ENCODE measurements at regions not wholly inside any gene's neighbourhood (a gene's known extent, or its start where the extent isn't known, plus 50 kb on each side); places are given as distances from the start of the nearest gene placed in this dataset.

DNA sequence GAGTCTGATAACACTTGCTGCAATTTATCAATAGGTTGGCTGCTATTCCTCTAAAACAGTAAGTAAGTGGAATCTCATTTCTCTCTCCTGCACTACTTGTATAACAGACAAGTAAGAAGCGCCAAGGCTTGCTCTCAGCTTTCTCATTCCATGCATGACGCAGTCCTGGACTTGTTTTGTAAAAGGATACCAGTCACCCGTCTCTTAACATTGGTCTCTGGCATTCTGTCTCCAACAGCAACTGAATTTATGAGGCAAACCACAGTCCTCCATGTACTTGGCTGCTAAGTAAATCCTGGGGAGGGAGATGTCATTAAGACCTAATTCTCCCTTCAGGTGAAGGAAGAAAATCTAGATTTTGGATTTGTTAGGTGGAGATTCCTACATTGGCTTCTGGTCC lies 115.4 kb downstream of the OPN5 start:
- WGBS, 2 donors (ENCODE audit: extremely low coverage in 2 of 2, insufficient read length in 2 of 2, insufficient replicate concordance in 1 of 2): no CpG with 5 or more reads among the region's 3 CpGs

DNA sequence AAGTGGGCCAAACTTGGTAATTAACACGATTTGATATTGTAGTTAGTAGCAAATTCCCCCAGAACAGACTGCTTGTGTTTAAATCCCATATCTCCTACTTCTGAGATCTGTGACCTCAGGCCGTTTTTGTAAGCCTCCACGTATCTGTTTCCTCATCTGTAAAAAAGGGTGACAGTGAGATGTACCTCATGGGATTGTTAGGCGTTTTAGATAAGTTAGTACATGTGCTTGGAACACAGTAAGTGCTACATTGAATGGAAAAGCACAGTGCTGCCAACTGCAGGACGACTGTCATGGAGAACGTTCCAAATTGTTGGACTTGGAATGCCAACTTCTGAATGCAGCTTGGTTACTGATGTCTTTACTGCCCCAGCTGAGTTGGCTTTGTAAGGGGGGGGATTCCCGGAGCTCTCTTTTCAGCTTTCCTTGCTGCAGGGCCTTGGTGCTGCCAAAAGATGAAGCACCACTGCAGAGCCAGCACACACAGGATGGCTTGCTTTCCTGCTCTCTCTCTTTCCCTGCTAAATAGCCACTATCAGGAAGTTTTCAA lies 108.6 kb downstream of the OPN5 start:
- Histone ChIP-seq H3K36me3 (replicated peaks in 1 of 2; ENCODE audit: control insufficient read depth in 2 of 2, insufficient read depth in 2 of 2, low read length in 2 of 2) (no peaks in the 10 kb centered on the region), H2BK15ac (ENCODE audit: low read length) (no peak overlapping the region), H3K14ac (ENCODE audit: low read length) (no peak overlapping the region), H2AFZ (ENCODE audit: low read length) (no peak overlapping the region), H3K18ac (ENCODE audit: low read length) (no peak overlapping the region), H4K8ac (ENCODE audit: low read depth, low read length) (no peak overlapping the region), H2AK5ac (ENCODE audit: low read depth, low read length) (no peak overlapping the region), H3K4me2 (ENCODE audit: insufficient read depth, low read length, poor library complexity, severe bottlenecking) (no peak overlapping the region), H3K9me3 (replicated peaks in 1 of 2; ENCODE audit: control insufficient read depth in 2 of 2, insufficient read depth in 1 of 2, low read depth in 1 of 2, low read length in 2 of 2) (no peaks in the 10 kb centered on the region), H2BK5ac (ENCODE audit: low read length) (no peak overlapping the region), H3K4me3 (ENCODE audit: low read length in 2 of 2) (no peak overlapping the region), H3K27ac (replicated peaks; ENCODE audit: low read length) (no peak overlapping the region), H3K4me1 (ENCODE audit: control insufficient read depth in 2 of 2, insufficient read depth in 1 of 2, low read depth in 1 of 2, low read length in 2 of 2) (no peaks in the 10 kb centered on the region), H4K91ac (ENCODE audit: low read depth, low read length, poor library complexity) (no peak overlapping the region), H2BK120ac (ENCODE audit: low read depth, low read length) (no peak overlapping the region), H2BK12ac (ENCODE audit: low read length) (no peak overlapping the region), H3K9ac (ENCODE audit: low read depth, low read length, poor library complexity) (no peak overlapping the region), H3K4ac (ENCODE audit: low read length) (no peak overlapping the region), H3K23ac (ENCODE audit: low read depth, low read length, poor library complexity) (no peak overlapping the region), H3K27me3 (ENCODE audit: control insufficient read depth in 3 of 3, insufficient read depth in 3 of 3, low read depth in 1 of 3, low read length in 3 of 3) (no peaks in the 10 kb centered on the region), H3K79me1 (ENCODE audit: low read depth, low read length) (no peaks in the 10 kb centered on the region)
- no peak for DNase-seq (ENCODE audit: low spot score)
- no CpG with 5 or more reads among the region's 7 CpGs for WGBS, 2 donors (ENCODE audit: extremely low coverage in 2 of 2, insufficient read length in 2 of 2, insufficient replicate concordance in 1 of 2)

More for the DNA sequence above, 115.4 kb downstream of the OPN5 start:
- no peak overlapping the region for H3K14ac ChIP-seq (ENCODE audit: low read length)
- H2BK15ac ChIP-seq (ENCODE audit: low read length): no peak overlapping the region
- no peak overlapping the region for H3K23ac ChIP-seq (ENCODE audit: low read depth, low read length, poor library complexity)
- H2BK120ac ChIP-seq (ENCODE audit: low read depth, low read length): no peak overlapping the region
- no peak for DNase-seq (ENCODE audit: low spot score)
- no peaks in the 10 kb centered on the region for H3K27me3 ChIP-seq (ENCODE audit: control insufficient read depth in 3 of 3, insufficient read depth in 3 of 3, low read depth in 1 of 3, low read length in 3 of 3)
- H3K4me2 ChIP-seq (ENCODE audit: insufficient read depth, low read length, poor library complexity, severe bottlenecking): no peak overlapping the region
- no peaks in the 10 kb centered on the region for H3K9me3 ChIP-seq (replicated peaks in 1 of 2; ENCODE audit: control insufficient read depth in 2 of 2, insufficient read depth in 1 of 2, low read depth in 1 of 2, low read length in 2 of 2)
- H2BK5ac ChIP-seq (ENCODE audit: low read length): no peak overlapping the region
- H2AK5ac ChIP-seq (ENCODE audit: low read depth, low read length): no peak overlapping the region
- H3K4me1 ChIP-seq (ENCODE audit: control insufficient read depth in 2 of 2, insufficient read depth in 1 of 2, low read depth in 1 of 2, low read length in 2 of 2): no peaks in the 10 kb centered on the region
- H2BK12ac ChIP-seq (ENCODE audit: low read length): no peak overlapping the region
- H3K4me3 ChIP-seq (ENCODE audit: low read length in 2 of 2): no peak overlapping the region
- no peaks in the 10 kb centered on the region for H3K36me3 ChIP-seq (replicated peaks in 1 of 2; ENCODE audit: control insufficient read depth in 2 of 2, insufficient read depth in 2 of 2, low read length in 2 of 2)
- no peak overlapping the region for H4K91ac ChIP-seq (ENCODE audit: low read depth, low read length, poor library complexity)
- no peak overlapping the region for H3K27ac ChIP-seq (replicated peaks; ENCODE audit: low read length)
- no peak overlapping the region for H3K18ac ChIP-seq (ENCODE audit: low read length)
- H3K79me1 ChIP-seq (ENCODE audit: low read depth, low read length): no peaks in the 10 kb centered on the region
- H2AFZ ChIP-seq (ENCODE audit: low read length): no peak overlapping the region
- no peak overlapping the region for H3K4ac ChIP-seq (ENCODE audit: low read length)
- no peak overlapping the region for H4K8ac ChIP-seq (ENCODE audit: low read depth, low read length)
- no peak overlapping the region for H3K9ac ChIP-seq (ENCODE audit: low read depth, low read length, poor library complexity)

DNA sequence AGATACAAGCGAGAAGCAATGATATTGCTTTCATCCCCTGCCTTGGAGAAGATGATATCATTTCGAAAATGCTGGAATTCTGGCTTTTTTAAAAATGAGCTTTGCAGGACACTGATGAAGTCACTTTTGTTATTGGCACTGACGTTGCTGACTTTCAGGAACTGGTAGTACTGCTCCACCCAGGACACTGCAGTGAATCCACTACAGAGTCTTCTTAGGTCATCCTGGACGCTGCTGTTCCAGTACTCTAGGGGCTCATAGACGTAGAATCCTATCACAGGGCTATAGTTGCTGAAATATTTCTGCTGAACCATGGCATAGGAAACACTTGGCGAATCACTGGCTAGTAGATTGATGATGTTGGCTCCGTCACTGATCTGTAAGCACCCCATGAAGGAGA lies 97.2 kb downstream of the OPN5 start:
- no peak overlapping the region for H2BK12ac ChIP-seq (ENCODE audit: low read length)
- no peak overlapping the region for H3K23ac ChIP-seq (ENCODE audit: low read depth, low read length, poor library complexity)
- no peak overlapping the region for H3K4me3 ChIP-seq (ENCODE audit: low read length in 2 of 2)
- H3K4me1 ChIP-seq (ENCODE audit: control insufficient read depth in 2 of 2, insufficient read depth in 1 of 2, low read depth in 1 of 2, low read length in 2 of 2): no peaks in the 10 kb centered on the region
- no peak overlapping the region for H2BK15ac ChIP-seq (ENCODE audit: low read length)
- H2AK5ac ChIP-seq (ENCODE audit: low read depth, low read length): no peak overlapping the region
- no peak overlapping the region for H2AFZ ChIP-seq (ENCODE audit: low read length)
- no peak overlapping the region for H3K9ac ChIP-seq (ENCODE audit: low read depth, low read length, poor library complexity)
- no peak overlapping the region for H2BK5ac ChIP-seq (ENCODE audit: low read length)
- H2BK120ac ChIP-seq (ENCODE audit: low read depth, low read length): no peak overlapping the region
- DNase-seq (ENCODE audit: low spot score): no peak
- no CpG with 5 or more reads among the region's 7 CpGs for WGBS, 2 donors (ENCODE audit: extremely low coverage in 2 of 2, insufficient read length in 2 of 2, insufficient replicate concordance in 1 of 2)
- no peak overlapping the region for H3K14ac ChIP-seq (ENCODE audit: low read length)
- H3K4me2 ChIP-seq (ENCODE audit: insufficient read depth, low read length, poor library complexity, severe bottlenecking): no peak overlapping the region
- H4K91ac ChIP-seq (ENCODE audit: low read depth, low read length, poor library complexity): no peak overlapping the region
- H3K36me3 ChIP-seq (replicated peaks in 1 of 2; ENCODE audit: control insufficient read depth in 2 of 2, insufficient read depth in 2 of 2, low read length in 2 of 2): peaks cover 0 to 2% of the 10 kb centered on the region in 2 donors
- no peaks in the 10 kb centered on the region for H3K79me1 ChIP-seq (ENCODE audit: low read depth, low read length)
- H3K27ac ChIP-seq (replicated peaks; ENCODE audit: low read length): no peak overlapping the region
- H3K18ac ChIP-seq (ENCODE audit: low read length): no peak overlapping the region
- no peaks in the 10 kb centered on the region for H3K9me3 ChIP-seq (replicated peaks in 1 of 2; ENCODE audit: control insufficient read depth in 2 of 2, insufficient read depth in 1 of 2, low read depth in 1 of 2, low read length in 2 of 2)
- no peak overlapping the region for H4K8ac ChIP-seq (ENCODE audit: low read depth, low read length)
- no peaks in the 10 kb centered on the region for H3K27me3 ChIP-seq (ENCODE audit: control insufficient read depth in 3 of 3, insufficient read depth in 3 of 3, low read depth in 1 of 3, low read length in 3 of 3)
- H3K4ac ChIP-seq (ENCODE audit: low read length): no peak overlapping the region
